ENCODE measurements at regions not wholly inside any gene's neighbourhood (a gene's known extent, or its start where the extent isn't known, plus 50 kb on each side); places are given as distances from the start of the nearest gene placed in this dataset.

GRCh38 chr12:71299541-71300376, 139.8 kb upstream of the LGR5 start:
- Histone ChIP-seq H3K23me2 (ENCODE audit: insufficient read length, low read depth, low read length, poor library complexity, severe bottlenecking) (no peaks in the 10 kb centered on the region), H3K79me2 (ENCODE audit: insufficient read depth, low read length) (no peaks in the 10 kb centered on the region), H2BK120ac (ENCODE audit: low read depth, low read length, poor library complexity, severe bottlenecking) (no peak overlapping the region), H3K56ac (ENCODE audit: insufficient read length, low read depth, low read length) (no peak overlapping the region), H4K5ac (ENCODE audit: insufficient read length, low read depth, low read length) (no peak overlapping the region), H3K14ac (ENCODE audit: insufficient read depth, low read length) (no peak overlapping the region), H3K18ac (ENCODE audit: insufficient read length, low read depth, low read length) (no peak overlapping the region), H4K91ac (ENCODE audit: insufficient read length, low read depth, low read length) (no peak overlapping the region), H3T11ph (ENCODE audit: low read length) (no peak overlapping the region), H2BK15ac (ENCODE audit: low read depth, low read length) (no peak overlapping the region), H2AFZ (ENCODE audit: low read length) (no peak overlapping the region), H3K23ac (ENCODE audit: insufficient read length, low read depth, low read length) (no peak overlapping the region), H2AK5ac (ENCODE audit: insufficient read length, low read length) (no peak overlapping the region), H3K4me2 (ENCODE audit: insufficient read depth, insufficient read length, low read length) (no peak overlapping the region), H3K27ac (ENCODE audit: insufficient read length, low read depth, low read length) (no peak overlapping the region), H3K4me1 (ENCODE audit: insufficient read depth, low read length) (no peaks in the 10 kb centered on the region), H3K9me3 (ENCODE audit: control insufficient read depth, low read depth, low read length) (no peaks in the 10 kb centered on the region), H2BK5ac (ENCODE audit: insufficient read length, low read length) (no peak overlapping the region), H4K20me1 (ENCODE audit: control insufficient read depth, insufficient read depth, insufficient read length) (no peaks in the 10 kb centered on the region), H3K4ac (ENCODE audit: low read depth, low read length) (no peak overlapping the region), H2BK20ac (ENCODE audit: low read depth, low read length, poor library complexity, severe bottlenecking) (no peak overlapping the region), H3K27me3 (ENCODE audit: insufficient read depth, low read length) (no peaks in the 10 kb centered on the region), H2BK12ac (ENCODE audit: insufficient read length, low read depth, low read length) (no peak overlapping the region), H3K79me1 (ENCODE audit: insufficient read depth, low read depth, low read length, poor library complexity, severe bottlenecking) (no peaks in the 10 kb centered on the region), H4K8ac (replicated peaks; ENCODE audit: insufficient read length, low read depth, low read length) (no peak overlapping the region), H3K9ac (ENCODE audit: extremely low read depth, insufficient read length, low read length) (no peak overlapping the region)
- DNase-seq = no peak
- Mint-ChIP-seq H3K9me3 (no peaks in the 10 kb centered on the region; a peak in 1 of 5 replicates), H3K27me3 (ENCODE audit: low read depth) (no peaks in the 10 kb centered on the region), H3K27ac (no peak overlapping the region; a peak in 1 of 7 replicates), H3K4me3 (no peak overlapping the region), H3K4me1 (no peaks in the 10 kb centered on the region), H3K36me3 (ENCODE audit: insufficient read depth in 1 of 3, low read depth in 3 of 3) (no peaks in the 10 kb centered on the region)
- TF ChIP-seq CTCF (conservative IDR thresholded peaks at IDR 0.05) = no peak
- no CpG with 5 or more reads among the region's 6 CpGs for WGBS (ENCODE audit: extremely low coverage, insufficient read length, low lambda C conversion rate)
